HG02571 (cell line): ENCODE measurements at regions not wholly inside any gene's neighbourhood (a gene's known extent, or its start where the extent isn't known, plus 50 kb on each side); places are given as distances from the start of the nearest gene placed in this dataset.
A peak's percentile ranks its signal among the peaks of the same experiment; 100 is the strongest.
"Not testable (repeated sequence)": the region's sequence is repeated elsewhere in the genome, so short reads cannot be mapped to it uniquely, and the experiment has no call there.

ENCODE experiments used
- ATAC-seq: cut with Tn5 transposase; IDR thresholded peaks from one replicate; pipeline ENCODE4 v1.9.1; 2021; ENCODE audit warnings: mild to moderate bottlenecking, moderate library complexity; ENCODE audit not compliant: unreplicated experiment

GRCh38 chr14:105854600-105855245 is 328.3 kb downstream of the TMEM121 start:
- ATAC-seq = no peak

- ATAC-seq = no peak
Observed at GRCh38 chr14:105855246-105855892, 329.0 kb downstream of the TMEM121 start.

DNA sequence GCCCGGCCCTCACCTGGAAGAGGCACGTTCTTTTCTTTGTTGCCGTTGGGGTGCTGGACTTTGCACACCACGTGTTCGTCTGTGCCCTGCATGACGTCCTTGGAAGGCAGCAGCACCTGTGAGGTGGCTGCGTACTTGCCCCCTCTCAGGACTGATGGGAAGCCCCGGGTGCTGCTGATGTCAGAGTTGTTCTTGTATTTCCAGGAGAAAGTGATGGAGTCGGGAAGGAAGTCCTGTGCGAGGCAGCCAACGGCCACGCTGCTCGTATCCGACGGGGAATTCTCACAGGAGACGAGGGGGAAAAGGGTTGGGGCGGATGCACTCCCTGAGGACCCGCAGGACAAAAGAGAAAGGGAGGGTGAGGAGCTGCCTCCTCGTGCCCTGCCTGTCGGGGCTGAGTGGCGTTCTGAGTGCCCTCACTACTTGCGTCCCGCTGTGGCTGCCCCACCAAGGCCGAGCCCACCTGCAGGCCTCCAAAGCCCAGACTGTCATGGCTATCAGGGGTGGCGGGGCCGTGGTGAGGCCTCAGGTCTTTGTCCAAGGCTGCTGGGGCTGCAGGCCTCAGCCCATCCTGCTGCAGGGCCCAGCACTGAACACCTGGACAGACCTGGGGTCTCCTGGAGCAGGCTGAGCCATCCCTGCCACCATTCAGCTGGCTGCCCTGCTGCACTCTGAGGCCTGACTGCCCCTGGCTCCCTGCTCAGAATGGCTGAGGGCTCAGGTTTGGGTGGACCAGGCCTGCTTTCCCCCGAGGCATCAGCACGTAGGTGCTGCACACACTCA is 329.7 kb downstream of the TMEM121 start:
- no peak for ATAC-seq

- ATAC-seq = no peak
Observed at GRCh38 chr14:105856676-105857219, 330.4 kb downstream of the TMEM121 start.

- no peak for ATAC-seq
Observed at GRCh38 chr14:105857220-105857825, 330.9 kb downstream of the TMEM121 start.

DNA sequence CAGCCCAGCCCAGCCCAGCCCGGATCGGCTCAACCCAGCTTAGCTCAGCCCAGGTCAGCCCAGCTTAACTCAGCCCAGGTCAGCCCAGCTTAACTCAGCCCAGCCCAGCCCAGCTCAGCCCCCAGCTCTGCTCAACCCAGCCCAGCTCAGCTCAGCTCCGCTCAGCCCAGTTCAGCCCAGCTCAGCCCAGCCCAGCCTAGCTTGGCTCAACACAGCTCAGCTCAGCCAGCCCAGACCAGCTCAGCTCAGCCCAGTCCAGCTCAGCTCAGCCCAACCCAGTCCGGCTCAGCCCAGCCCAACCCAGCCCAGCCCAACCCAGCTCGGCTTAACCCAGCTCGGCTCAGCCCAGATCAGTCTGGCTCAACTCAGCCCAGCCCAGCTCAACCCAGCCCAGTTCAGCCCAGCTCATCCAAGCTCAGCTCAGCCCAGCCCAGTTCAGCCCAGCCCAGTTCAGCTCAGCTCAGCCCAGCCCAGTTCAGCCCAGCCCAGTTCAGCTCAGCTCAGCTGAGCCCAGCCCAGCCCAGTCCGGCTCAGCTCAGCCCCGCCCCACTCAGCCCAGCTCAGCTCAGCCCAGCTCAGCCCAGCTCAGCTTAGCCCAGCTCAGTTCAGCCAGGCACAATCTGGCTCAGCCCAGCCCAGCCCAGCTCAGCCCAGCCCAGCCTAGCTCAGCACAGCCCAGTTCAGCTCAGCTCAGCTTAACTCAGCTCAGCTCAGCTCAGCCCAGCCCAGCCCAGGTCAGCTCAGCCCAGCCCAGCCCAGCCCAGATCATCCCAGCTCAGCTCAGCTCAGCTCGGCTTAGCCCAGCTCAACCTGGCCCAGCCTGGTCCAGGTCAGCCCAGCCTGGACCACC is 331.7 kb downstream of the TMEM121 start:
- no peak for ATAC-seq

DNA sequence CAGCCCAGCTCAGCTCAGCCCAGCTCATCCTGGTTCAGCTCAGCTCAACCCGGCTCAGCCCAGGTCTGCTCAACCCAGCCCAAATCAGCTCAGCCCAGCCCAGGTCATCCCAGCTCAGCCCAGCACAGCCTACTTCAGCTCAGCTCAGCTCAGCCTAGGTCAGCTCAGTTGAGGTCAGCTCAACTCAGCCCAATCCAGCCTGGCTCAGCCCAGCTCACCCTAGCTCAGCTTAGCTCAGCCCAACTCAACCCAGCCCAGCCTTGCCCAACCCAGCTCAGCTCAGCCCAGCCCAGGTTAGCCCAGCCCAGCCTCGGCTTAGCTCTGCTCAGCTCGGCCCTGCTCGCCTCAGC is 332.3 kb downstream of the TMEM121 start:
- no peak for ATAC-seq

GRCh38 chr14:105859073-105859716 is 332.8 kb downstream of the TMEM121 start:
- not testable (repeated sequence) for ATAC-seq

GRCh38 chr14:105859717-105860614 is 333.6 kb downstream of the TMEM121 start:
- no peak for ATAC-seq

DNA sequence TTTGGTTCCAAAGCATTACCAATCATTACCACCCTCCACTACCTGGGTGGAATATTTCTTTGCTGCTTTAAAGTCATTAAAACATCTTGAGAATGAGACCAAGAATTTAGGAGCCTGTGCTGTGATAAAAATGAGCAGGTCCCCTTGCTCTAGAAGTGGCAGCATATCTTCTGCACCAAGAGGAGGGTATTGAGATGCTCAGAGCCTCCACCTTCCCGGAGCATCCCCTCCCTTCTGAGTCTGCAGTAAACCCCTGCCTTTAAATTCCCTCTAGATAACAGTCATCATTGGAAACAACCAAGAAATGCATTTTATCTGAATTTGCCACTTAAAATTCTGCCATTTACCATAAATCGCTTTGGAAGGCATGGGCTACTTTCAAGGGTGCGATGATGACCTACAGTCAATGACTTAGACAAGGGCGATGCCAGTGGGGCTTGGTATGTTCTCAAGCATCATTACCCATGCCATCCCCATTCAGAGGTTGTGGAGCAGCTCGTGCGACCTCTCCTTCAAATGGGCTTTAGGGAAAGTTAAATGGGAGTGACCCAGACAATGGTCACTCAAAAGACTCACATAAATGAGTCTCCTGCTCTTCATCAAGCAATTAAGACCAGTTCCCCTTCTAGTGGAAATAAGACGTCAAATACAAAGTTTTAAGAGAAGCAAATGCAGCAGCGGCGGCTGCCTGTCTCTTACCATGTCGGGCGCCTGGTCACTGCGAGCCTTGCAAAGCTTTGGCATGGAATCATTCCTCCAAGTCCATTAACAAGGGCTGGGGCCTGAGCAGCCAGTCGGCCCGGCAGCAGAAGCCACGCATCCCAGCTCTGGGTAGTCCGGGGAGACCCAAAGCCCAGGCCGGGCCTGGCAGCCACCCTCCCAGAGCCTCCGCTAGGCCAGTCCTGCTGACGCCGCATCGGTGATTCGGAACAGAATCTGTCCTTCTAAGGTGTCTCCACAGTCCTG is 334.5 kb downstream of the TMEM121 start:
- no peak for ATAC-seq

GRCh38 chr14:105861985-105862465 is 335.6 kb downstream of the TMEM121 start:
- peak; percentile 39 for ATAC-seq

DNA sequence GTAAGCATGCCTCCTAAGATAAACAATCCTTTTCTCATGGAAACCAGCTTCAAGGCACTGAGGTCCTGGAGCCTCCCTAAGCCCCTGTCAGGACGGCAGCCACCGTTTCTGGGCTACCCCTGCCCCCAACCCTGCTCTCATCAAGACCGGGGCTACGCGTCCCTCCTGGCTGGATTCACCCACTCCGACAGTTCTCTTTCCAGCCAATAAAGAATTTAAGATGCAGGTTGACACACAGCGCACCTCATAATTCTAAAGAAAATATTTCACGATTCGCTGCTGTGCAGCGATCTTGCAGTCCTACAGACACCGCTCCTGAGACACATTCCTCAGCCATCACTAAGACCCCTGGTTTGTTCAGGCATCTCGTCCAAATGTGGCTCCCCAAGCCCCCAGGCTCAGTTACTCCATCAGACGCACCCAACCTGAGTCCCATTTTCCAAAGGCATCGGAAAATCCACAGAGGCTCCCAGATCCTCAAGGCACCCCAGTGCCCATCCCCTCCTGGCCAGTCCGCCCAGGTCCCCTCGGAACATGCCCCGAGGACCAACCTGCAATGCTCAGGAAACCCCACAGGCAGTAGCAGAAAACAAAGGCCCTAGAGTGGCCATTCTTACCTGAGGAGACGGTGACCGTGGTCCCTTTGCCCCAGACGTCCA is 336.3 kb downstream of the TMEM121 start:
- no peak for ATAC-seq

DNA sequence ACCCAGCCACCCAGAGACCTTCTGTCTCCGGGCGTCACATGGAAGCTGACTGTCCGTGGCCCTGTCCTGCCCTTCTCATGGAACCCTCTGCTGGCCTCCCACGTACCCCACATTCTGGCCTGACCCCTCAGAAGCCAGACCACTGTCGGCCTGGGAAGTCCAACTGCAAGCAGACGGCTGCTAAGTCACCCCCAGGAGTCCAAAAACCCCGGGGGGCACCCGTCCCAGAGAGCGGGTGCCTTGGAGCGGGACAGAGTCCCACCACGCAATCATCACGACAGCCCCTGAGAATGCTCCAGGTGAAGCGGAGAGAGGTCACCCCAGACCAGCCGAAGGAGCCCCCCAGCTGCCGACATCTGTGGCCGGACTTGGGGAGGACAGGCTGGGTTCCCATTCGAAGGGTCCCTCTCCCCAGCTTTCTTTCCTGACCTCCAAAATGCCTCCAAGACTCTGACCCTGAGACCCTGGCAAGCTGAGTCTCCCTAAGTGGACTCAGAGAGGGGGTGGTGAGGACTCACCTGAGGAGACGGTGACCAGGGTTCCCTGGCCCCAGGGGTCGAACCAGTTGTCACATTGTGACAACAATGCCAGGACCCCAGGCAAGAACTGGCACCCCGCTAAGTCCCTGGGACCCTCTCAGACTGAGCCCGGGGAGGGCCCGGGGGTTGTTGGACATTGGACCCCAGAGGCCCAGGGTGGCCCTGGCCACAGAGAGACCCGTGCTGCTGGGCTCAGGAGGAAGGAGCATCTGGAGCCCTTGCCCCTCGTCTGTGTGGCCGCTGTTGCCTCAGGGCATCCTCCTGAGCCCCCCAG is 337.1 kb downstream of the TMEM121 start:
- ATAC-seq = no peak

DNA sequence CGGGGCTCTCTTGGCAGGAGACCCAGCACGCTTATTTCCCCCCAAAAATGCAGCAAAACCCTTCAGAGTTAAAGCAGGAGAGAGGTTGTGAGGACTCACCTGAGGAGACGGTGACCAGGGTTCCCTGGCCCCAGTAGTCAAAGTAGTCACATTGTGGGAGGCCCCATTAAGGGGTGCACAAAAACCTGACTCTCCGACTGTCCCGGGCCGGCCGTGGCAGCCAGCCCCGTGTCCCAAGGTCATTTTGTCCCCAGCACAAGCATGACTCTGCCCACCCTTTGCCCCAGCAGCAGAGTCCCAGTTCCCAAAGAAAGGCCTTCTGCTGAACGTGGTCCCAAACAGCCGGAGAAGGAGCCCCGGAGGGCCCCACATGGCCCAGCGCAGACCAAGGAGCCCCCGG is 337.7 kb downstream of the TMEM121 start:
- no peak for ATAC-seq

DNA sequence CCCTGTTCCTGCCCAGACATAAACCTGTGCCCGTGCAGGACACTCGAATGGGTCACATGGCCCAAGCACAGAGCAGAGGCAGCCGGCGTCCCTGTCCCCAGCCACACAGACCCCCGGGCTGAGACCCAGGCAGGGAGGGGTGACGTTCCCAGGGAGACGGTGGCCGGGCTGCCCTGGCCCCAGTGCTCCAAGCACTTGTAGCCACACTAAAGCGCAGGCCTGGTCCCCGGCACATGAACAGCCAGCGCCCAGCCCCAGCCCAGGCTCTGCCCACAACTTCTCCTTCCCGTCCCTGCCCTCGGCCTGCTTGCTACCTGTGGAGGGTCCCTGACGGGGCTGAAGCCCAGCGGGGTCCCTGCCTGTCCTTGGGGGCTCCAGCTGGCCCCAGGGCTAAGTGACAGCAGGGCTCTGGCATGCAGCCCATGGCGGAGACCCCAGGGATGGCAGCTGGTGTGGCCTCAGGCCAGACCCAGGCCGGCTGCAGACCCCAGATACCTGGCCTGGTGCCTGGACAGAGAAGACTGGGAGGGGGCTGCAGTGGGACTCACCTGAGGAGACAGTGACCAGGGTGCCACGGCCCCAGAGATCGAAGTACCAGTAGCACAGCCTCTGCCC is 338.4 kb downstream of the TMEM121 start:
- ATAC-seq = no peak
